Adrenal gland (tissue), 9 donors: ENCODE measurements at regions not wholly inside any gene's neighbourhood (a gene's known extent, or its start where the extent isn't known, plus 50 kb on each side); places are given as distances from the start of the nearest gene placed in this dataset.

Experiments used
- DNase-seq, 7 donors: peaks; one replicate each; pipeline ENCODE4 v3.0.0-alpha.2; 2019 to 2020
- H3K27ac ChIP-seq, 5 donors: fragments of 200-600 bp; sonication (generic) in 4 of 5; 1 replicate in 3 of 5; 2 replicates in 2 of 5; pipeline versions ENCODE4 v1.5.1 to v1.8.0; 2016 to 2020; ENCODE audit warnings: mild to moderate bottlenecking in 1 of 5
- H3K27me3 ChIP-seq: fragments of 200-600 bp; 2 replicates; pipeline ENCODE4 v1.8.0; 2021
- H3K36me3 ChIP-seq, 2 donors: fragments of 200-600 bp; replicated peaks in 1 of 2; 1 replicate in 1 of 2; 2 replicates in 1 of 2; pipeline versions ENCODE4 v1.5.1 to v1.8.0; 2018 to 2022
- H3K4me1 ChIP-seq, 2 donors: fragments of 200-600 bp; replicated peaks in 1 of 2; 1 replicate in 1 of 2; 2 replicates in 1 of 2; pipeline versions ENCODE4 v1.5.1 to v1.8.0; 2018 to 2021
- H3K4me3 ChIP-seq, 4 donors: fragments of 200-600 bp; sonication (generic) in 3 of 4; one replicate each; pipeline ENCODE4 v1.5.1; 2016 to 2018
- H3K9me3 ChIP-seq, 3 donors: fragments of 200-600 bp; sonication (generic) in 1 of 3; replicated peaks in 1 of 3; 1 replicate in 2 of 3; 2 replicates in 1 of 3; pipeline versions ENCODE4 v1.5.1 to v1.8.0; 2016 to 2021
- POLR2A ChIP-seq, 2 donors: fragments of 450-650 bp; IDR thresholded peaks; one replicate each; pipeline ENCODE4 v1.6.1; 2017; ENCODE audit warnings: antibody characterized with exemption in 2 of 2, mild to moderate bottlenecking in 2 of 2, moderate library complexity in 1 of 2
- WGBS, 4 donors: extraction: QIAGEN DNeasy Blood & Tissue Kit in 2 of 4; methylation state at CpG; one replicate each; pipeline versions ENCODE4 v1.1.5 to v1.1.7; 2013 to 2017; 5-methylcytosine and 5-hydroxymethylcytosine counted together
- intact Hi-C, 2 donors: fragments of 100-400 bp; cut with DNase I; formaldehyde crosslinking; loops; one replicate each; pipeline versions ENCODE4 v1.14.1 to v1.15.0; 2022 to 2023
- TF ChIP-seq, protein P1 (sequence below), 6 experiments: fragments of 450-650 bp in 4 of 6; fragments of 200-600 bp in 2 of 6; sonication (generic) in 1 of 6; IDR thresholded peaks; 1 replicate in 5 of 6; 2 replicates in 1 of 6; pipeline versions ENCODE4 v1.5.1 to v1.8.0; 2016 to 2021; ENCODE audit warnings: antibody characterized with exemption in 6 of 6, mild to moderate bottlenecking in 2 of 6, moderate library complexity in 1 of 6
- donor health status: healthy with polysubstance abuse.
- donor health status: Bipolar disorder and iron deficiency.
- donor health status: DM: yes; HTN: yes; CAD: no.
- donor health status: DM: no; HTN: no; CAD: no.
- donor health status: DM: no; HTN: no; CAD: no.

- intact Hi-C loops: no loop called here
- Histone ChIP-seq H3K36me3 (no peaks in the 10 kb centered on the region), H3K4me3 (no peak overlapping the region), H3K27me3 (no peaks in the 10 kb centered on the region), H3K9me3 (no peaks in the 10 kb centered on the region), H3K27ac (no peak overlapping the region), H3K4me1 (no peaks in the 10 kb centered on the region)
- WGBS, 4 donors: 58 to 82% (median 70%) methylated on average over 1 of the region's 1 CpG
- TF ChIP-seq POLR2A (IDR thresholded peaks at IDR 0.05): no peak
- TF ChIP-seq, protein P1, sequence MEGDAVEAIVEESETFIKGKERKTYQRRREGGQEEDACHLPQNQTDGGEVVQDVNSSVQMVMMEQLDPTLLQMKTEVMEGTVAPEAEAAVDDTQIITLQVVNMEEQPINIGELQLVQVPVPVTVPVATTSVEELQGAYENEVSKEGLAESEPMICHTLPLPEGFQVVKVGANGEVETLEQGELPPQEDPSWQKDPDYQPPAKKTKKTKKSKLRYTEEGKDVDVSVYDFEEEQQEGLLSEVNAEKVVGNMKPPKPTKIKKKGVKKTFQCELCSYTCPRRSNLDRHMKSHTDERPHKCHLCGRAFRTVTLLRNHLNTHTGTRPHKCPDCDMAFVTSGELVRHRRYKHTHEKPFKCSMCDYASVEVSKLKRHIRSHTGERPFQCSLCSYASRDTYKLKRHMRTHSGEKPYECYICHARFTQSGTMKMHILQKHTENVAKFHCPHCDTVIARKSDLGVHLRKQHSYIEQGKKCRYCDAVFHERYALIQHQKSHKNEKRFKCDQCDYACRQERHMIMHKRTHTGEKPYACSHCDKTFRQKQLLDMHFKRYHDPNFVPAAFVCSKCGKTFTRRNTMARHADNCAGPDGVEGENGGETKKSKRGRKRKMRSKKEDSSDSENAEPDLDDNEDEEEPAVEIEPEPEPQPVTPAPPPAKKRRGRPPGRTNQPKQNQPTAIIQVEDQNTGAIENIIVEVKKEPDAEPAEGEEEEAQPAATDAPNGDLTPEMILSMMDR (IDR thresholded peaks at IDR 0.05): no peak
- DNase-seq: peak in 3 of 7 donors; percentile 22 to 34 (median 31)
These were observed 193.7 kb upstream of the FOXN2 start for GRCh38 chr2:48120759-48121242.

GRCh38 chr2:48122166-48122565 is 192.3 kb upstream of the FOXN2 start:
- intact Hi-C loops: no loop called here
- no peak for TF ChIP-seq POLR2A (IDR thresholded peaks at IDR 0.05)
- TF ChIP-seq, protein P1 (IDR thresholded peaks at IDR 0.05): no peak
- no peak overlapping the region for H3K27ac ChIP-seq
- no peak overlapping the region for H3K4me3 ChIP-seq
- no peaks in the 10 kb centered on the region for H3K36me3 ChIP-seq
- H3K4me1 ChIP-seq: no peaks in the 10 kb centered on the region
- no peaks in the 10 kb centered on the region for H3K27me3 ChIP-seq
- DNase-seq: no peak
- 73 to 91% (median 87%) methylated on average over 4 of the region's 4 CpGs for WGBS, 4 donors
- H3K9me3 ChIP-seq: no peaks in the 10 kb centered on the region

GRCh38 chr2:48124592-48124991 is 189.9 kb upstream of the FOXN2 start:
- Histone ChIP-seq H3K4me1 (no peaks in the 10 kb centered on the region), H3K4me3 (no peak overlapping the region), H3K27ac (no peak overlapping the region), H3K9me3 (no peaks in the 10 kb centered on the region), H3K27me3 (no peaks in the 10 kb centered on the region), H3K36me3 (no peaks in the 10 kb centered on the region)
- 89 to 100% (median 97%) methylated on average over 1 of the region's 1 CpG for WGBS, 4 donors
- DNase-seq: no peak
- no peak for TF ChIP-seq POLR2A (IDR thresholded peaks at IDR 0.05)
- TF ChIP-seq, protein P1 (IDR thresholded peaks at IDR 0.05): no peak
- intact Hi-C loops: no loop called here

DNA sequence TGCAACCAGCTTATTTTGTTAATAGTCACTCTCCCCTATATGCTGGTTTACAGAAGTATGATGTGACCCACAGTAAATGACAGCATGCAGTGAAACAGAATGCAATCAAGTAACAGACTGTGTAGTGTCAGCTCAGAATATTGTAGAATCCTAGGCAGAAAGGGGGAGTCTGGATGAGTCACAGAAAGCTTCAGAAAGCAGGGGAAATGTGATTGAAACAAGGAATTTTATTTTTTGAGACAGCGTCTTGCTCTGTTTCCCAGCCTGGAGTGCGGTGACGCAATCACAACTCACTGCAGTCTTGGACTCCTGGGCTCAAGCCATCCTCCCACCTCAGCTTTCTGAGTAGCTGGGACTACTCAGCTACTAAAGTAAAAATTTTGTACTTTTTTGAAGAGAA is 188.3 kb upstream of the FOXN2 start:
- Histone ChIP-seq H3K27me3 (no peaks in the 10 kb centered on the region), H3K4me1 (no peaks in the 10 kb centered on the region), H3K9me3 (no peaks in the 10 kb centered on the region), H3K27ac (no peak overlapping the region), H3K4me3 (no peak overlapping the region), H3K36me3 (no peaks in the 10 kb centered on the region)
- WGBS, 4 donors: 71 to 96% (median 72%) methylated on average over 3 of the region's 3 CpGs
- TF ChIP-seq POLR2A (IDR thresholded peaks at IDR 0.05): no peak
- intact Hi-C loops: no loop called here
- DNase-seq: peak in 1 of 7 donors; percentile 12

DNA sequence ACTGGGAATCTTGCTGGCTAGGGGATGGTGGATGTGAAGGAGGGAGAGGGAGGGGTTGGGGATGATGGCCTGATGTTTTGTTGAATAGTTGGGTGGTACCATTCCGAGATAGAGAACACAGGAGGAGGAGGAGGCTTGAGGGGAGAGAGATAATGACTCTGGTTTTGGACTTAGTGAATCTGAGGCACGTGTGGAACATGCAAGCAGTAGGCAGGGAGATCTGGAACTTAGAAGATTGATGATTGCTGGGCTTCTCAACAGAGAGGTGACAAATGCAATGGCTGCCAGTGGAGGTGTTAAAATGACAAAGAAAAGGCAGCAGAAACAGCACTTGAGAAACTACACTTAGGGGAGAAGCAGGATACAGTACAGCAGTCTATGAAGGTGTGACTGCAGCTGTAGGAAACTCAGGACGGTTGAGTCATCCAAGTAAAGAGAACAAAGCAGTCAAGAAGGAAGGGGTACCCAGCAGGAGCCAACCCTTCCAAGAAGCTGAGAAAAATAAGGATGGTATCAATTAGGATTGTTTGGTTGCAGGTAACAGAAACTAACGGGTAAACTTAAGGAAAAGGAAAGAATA is 186.8 kb upstream of the FOXN2 start:
- Histone ChIP-seq H3K36me3 (no peaks in the 10 kb centered on the region), H3K27me3 (no peaks in the 10 kb centered on the region), H3K9me3 (no peaks in the 10 kb centered on the region), H3K27ac (no peak overlapping the region), H3K4me1 (no peaks in the 10 kb centered on the region), H3K4me3 (no peak overlapping the region)
- TF ChIP-seq, protein P1 (IDR thresholded peaks at IDR 0.05): no peak
- TF ChIP-seq POLR2A (IDR thresholded peaks at IDR 0.05): no peak
- DNase-seq: no peak
- 53 to 62% (median 56%) methylated on average over 4 of the region's 4 CpGs for WGBS, 4 donors
- intact Hi-C loops: no loop called here
